GM12878 (cell line): ENCODE measurements at regions not wholly inside any gene's neighbourhood (a gene's known extent, or its start where the extent isn't known, plus 50 kb on each side); places are given as distances from the start of the nearest gene placed in this dataset.

Source experiments
- ATAC-seq: fragments of 200-7000 bp; cut with Tn5 transposase; 3 replicates; pipeline ENCODE4 v1.9.1; 2020; ENCODE audit warnings: mild to moderate bottlenecking, moderate library complexity
- BruUV-seq: library from RNA; stranded (reverse); fragments of 400-500 nt; replicated peaks from 2 replicates; lab custom pipeline; 2021; lab: Mats Ljungman, UMichigan
- CTCF ChIA-PET: fragments of 300-600 bp; sonication (Branson Sonifier 250); formaldehyde crosslinking; extraction: SDS; loops from one replicate; lab custom pipeline; 2021; ENCODE audit warnings: inconsistent platforms; lab: Yijun Ruan, JAX
- POLR2A ChIA-PET: fragments of 350-600 bp; formaldehyde crosslinking; extraction: SDS; loops from one replicate; lab custom pipeline; 2021; ENCODE audit warnings: inconsistent platforms; lab: Charles Lee
- RAD21 ChIA-PET: fragments of 300-600 bp; sonication (Branson Sonifier 250); formaldehyde crosslinking; loops from one replicate; lab custom pipeline; 2023; ENCODE audit warnings: antibody characterized with exemption; ENCODE audit not compliant: unreplicated experiment; lab: Charles Lee
- SMC1A ChIA-PET: fragments of 300-600 bp; sonication (Branson Sonifier 250); formaldehyde crosslinking; loops from one replicate; lab custom pipeline; 2023; ENCODE audit not compliant: unreplicated experiment, uncharacterized antibody; lab: Charles Lee
- DNase-seq: peaks from one replicate; pipeline ENCODE4 v3.0.0-alpha.2; 2011; ENCODE audit warnings: low read depth, low spot score
- FAIRE-seq: peaks from 3 replicates; lab custom pipeline; 2011; peaks lifted over from hg19 to GRCh38; lab: Jason Lieb, UNC
- H2AFZ ChIP-seq: 2 replicates; pipeline ENCODE4 v1.6.0; 2011; ENCODE audit warnings: low read depth, low read length, control low read depth; ENCODE audit not compliant: control insufficient read depth
- H3K27ac ChIP-seq: 2 replicates; pipeline ENCODE4 v1.5.1; 2011; ENCODE audit warnings: control low read depth; ENCODE audit not compliant: control insufficient read depth, insufficient read depth
- H3K27me3 ChIP-seq, 2 experiments: replicated peaks in 1 of 2; 2 replicates each; pipeline versions ENCODE4 v1.6.0 to v1.6.1; 2011; ENCODE audit warnings: low read length in 1 of 2; ENCODE audit not compliant: control insufficient read depth in 2 of 2, insufficient read depth in 2 of 2
- H3K36me3 ChIP-seq, 2 experiments: 2 replicates each; pipeline ENCODE4 v1.5.1; 2011; ENCODE audit warnings: low read length in 1 of 2; ENCODE audit not compliant: control insufficient read depth in 2 of 2, insufficient read depth in 2 of 2
- H3K4me1 ChIP-seq: 2 replicates; pipeline ENCODE4 v1.6.1; 2011; ENCODE audit warnings: mild to moderate bottlenecking, low read length, moderate library complexity, mixed read lengths; ENCODE audit not compliant: control insufficient read depth, insufficient read depth
- H3K4me2 ChIP-seq: 2 replicates; pipeline ENCODE4 v1.6.0; 2011; ENCODE audit warnings: control low read depth; ENCODE audit not compliant: control insufficient read depth, insufficient read depth
- H3K4me3 ChIP-seq: fragments of 200-600 bp; sonication (generic); 2 replicates; pipeline ENCODE4 v1.5.1; 2016
- H3K79me2 ChIP-seq: 2 replicates; pipeline ENCODE4 v1.6.0; 2011; ENCODE audit warnings: low read length; ENCODE audit not compliant: control insufficient read depth, insufficient read depth
- H3K9ac ChIP-seq: 2 replicates; pipeline ENCODE4 v1.8.0; 2011; ENCODE audit warnings: low read length, control low read depth, mixed read lengths; ENCODE audit not compliant: control insufficient read depth, insufficient read depth
- H3K9me3 ChIP-seq: replicated peaks from 3 replicates; pipeline ENCODE4 v1.5.1; 2011; ENCODE audit warnings: mild to moderate bottlenecking, low read length; ENCODE audit not compliant: control insufficient read depth, insufficient read depth
- H4K20me1 ChIP-seq: 2 replicates; pipeline ENCODE4 v1.6.0; 2011; ENCODE audit not compliant: control insufficient read depth, insufficient read depth
- IRF4 ChIP-seq: IDR thresholded peaks from 2 replicates; pipeline ENCODE4 v1.6.1; 2011; ENCODE audit warnings: low read depth, low read length
- POLR2AphosphoS2 ChIP-seq: IDR thresholded peaks from 2 replicates; pipeline ENCODE4 v1.6.1; 2011; ENCODE audit warnings: low read depth, mild to moderate bottlenecking, low read length, improper control_type of control experiment, moderate library complexity
- RUNX3 ChIP-seq: IDR thresholded peaks from 2 replicates; pipeline ENCODE4 v1.6.1; 2012; ENCODE audit warnings: low read length, inconsistent platforms
- SP1 ChIP-seq: IDR thresholded peaks from one replicate; pipeline ENCODE4 v1.6.1; 2011; ENCODE audit warnings: low read depth, low read length
- SREBF2 ChIP-seq: IDR thresholded peaks from 2 replicates; pipeline ENCODE4 v1.6.1; 2012; ENCODE audit warnings: mild to moderate bottlenecking, low read length
- WGBS: methylation state at CpG from one replicate; pipeline ENCODE4 v1.1.6; 2016; ENCODE audit warnings: low lambda C conversion rate; ENCODE audit not compliant: insufficient replicate concordance, insufficient coverage; ENCODE audit errors: missing lambda C conversion rate; 5-methylcytosine and 5-hydroxymethylcytosine counted together
- in situ Hi-C: fragments of 300-500 bp; cut with MboI; formaldehyde crosslinking; loops from 9 replicates; pipeline ENCODE4 v1.14.3; 2018; ENCODE audit warnings: mixed read lengths
- intact Hi-C: fragments of 100-400 bp; cut with micrococcal nuclease; formaldehyde crosslinking; loops from one replicate; pipeline ENCODE4 v1.14.2; 2022; ENCODE audit not compliant: unreplicated experiment
- TF ChIP-seq, protein P1 (sequence below): IDR thresholded peaks from 2 replicates; pipeline ENCODE4 v1.6.1; 2012; ENCODE audit warnings: low read depth, low read length, improper control_type of control experiment
- TF ChIP-seq, protein P2 (sequence below): fragments of 450-650 bp; IDR thresholded peaks from 2 replicates; pipeline ENCODE4 v1.6.1; 2016; ENCODE audit warnings: mild to moderate bottlenecking
- TF ChIP-seq, protein P3 (sequence below): fragments of 450-650 bp; IDR thresholded peaks from 2 replicates; pipeline ENCODE4 v1.6.1; 2017; ENCODE audit warnings: low read depth, mild to moderate bottlenecking, moderate library complexity

DNA sequence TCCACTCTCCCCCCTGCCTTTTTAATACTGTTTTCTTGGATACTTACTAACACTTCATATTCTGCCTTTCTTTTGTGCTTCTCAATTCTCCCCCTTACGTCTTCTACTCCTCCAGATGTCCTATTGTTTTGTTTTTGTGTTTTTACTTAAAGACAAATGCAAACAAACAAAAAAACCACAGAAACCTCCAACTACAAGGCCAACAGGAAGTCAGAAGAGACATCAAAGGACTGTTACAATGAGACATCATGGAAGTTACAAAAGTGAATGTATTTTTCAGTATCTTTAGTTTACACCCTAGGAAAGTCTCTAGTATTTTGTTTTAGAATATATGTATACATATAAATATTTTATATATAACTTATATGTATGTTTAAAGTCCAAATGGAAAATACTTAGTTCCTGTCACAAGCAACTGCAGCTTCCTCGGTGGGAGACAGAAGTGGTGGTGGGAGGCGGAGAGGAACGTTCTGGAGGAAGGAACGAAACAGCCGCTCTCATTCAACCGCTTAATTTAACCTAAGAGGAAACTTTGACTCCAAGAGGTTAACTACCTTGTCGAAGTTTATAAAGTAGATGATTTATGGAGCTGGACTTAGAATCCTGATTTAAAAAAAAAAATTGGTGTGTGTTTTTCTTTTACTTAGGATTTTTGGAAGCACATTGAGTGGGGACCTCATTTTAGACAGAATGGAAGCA lies 168.9 kb upstream of the PDE10A start:
- Histone ChIP-seq H3K9me3 (no peaks in the 10 kb centered on the region), H3K4me3 (no peak overlapping the region), H3K36me3 (no peaks in the 10 kb centered on the region), H3K4me1 (no peaks in the 10 kb centered on the region), H3K27me3 (no peaks in the 10 kb centered on the region; a peak in 1 of 4 replicates), H3K4me2 (no peak overlapping the region), H4K20me1 (no peaks in the 10 kb centered on the region)
- ATAC-seq (no peak), FAIRE-seq (no peak)
- in situ Hi-C loops: no loop called here
- ChIA-PET SMC1A (interaction anchor here (1.1 kb wide), 1 partner anchor 86 kb away, joined by 3 read pairs; no protein-coding TSS in a partner anchor), POLR2A (no interaction called here), CTCF (interaction anchor here (1.0 kb wide), 1 partner anchor 9 kb away, joined by 3 read pairs; no protein-coding TSS in a partner anchor)
- BruUV-seq: no TSS peak
- 54% methylated on average over 8 of the region's 8 CpGs for WGBS
- no peak for TF ChIP-seq IRF4
- no peak for TF ChIP-seq SREBF2
- TF ChIP-seq, protein P1, sequence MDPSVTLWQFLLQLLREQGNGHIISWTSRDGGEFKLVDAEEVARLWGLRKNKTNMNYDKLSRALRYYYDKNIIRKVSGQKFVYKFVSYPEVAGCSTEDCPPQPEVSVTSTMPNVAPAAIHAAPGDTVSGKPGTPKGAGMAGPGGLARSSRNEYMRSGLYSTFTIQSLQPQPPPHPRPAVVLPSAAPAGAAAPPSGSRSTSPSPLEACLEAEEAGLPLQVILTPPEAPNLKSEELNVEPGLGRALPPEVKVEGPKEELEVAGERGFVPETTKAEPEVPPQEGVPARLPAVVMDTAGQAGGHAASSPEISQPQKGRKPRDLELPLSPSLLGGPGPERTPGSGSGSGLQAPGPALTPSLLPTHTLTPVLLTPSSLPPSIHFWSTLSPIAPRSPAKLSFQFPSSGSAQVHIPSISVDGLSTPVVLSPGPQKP: no peak
- TF ChIP-seq, protein P2, sequence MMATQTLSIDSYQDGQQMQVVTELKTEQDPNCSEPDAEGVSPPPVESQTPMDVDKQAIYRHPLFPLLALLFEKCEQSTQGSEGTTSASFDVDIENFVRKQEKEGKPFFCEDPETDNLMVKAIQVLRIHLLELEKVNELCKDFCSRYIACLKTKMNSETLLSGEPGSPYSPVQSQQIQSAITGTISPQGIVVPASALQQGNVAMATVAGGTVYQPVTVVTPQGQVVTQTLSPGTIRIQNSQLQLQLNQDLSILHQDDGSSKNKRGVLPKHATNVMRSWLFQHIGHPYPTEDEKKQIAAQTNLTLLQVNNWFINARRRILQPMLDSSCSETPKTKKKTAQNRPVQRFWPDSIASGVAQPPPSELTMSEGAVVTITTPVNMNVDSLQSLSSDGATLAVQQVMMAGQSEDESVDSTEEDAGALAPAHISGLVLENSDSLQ: no peak
- TF ChIP-seq RUNX3: 0 out of 2 replicates have a peak, but pooled peaks have one; percentile 11
- TF ChIP-seq POLR2AphosphoS2: no peak
- no peak for TF ChIP-seq SP1
- TF ChIP-seq, protein P3, sequence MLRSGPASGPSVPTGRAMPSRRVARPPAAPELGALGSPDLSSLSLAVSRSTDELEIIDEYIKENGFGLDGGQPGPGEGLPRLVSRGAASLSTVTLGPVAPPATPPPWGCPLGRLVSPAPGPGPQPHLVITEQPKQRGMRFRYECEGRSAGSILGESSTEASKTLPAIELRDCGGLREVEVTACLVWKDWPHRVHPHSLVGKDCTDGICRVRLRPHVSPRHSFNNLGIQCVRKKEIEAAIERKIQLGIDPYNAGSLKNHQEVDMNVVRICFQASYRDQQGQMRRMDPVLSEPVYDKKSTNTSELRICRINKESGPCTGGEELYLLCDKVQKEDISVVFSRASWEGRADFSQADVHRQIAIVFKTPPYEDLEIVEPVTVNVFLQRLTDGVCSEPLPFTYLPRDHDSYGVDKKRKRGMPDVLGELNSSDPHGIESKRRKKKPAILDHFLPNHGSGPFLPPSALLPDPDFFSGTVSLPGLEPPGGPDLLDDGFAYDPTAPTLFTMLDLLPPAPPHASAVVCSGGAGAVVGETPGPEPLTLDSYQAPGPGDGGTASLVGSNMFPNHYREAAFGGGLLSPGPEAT: no peak
- TF ChIP-seq, all 136 proteins: peak for 1
- no peak for DNase-seq
- intact Hi-C loops: no loop called here
- H3K27ac ChIP-seq: no peak overlapping the region
- RAD21 ChIA-PET: no interaction called here
- no peak overlapping the region for H2AFZ ChIP-seq
- H3K9ac ChIP-seq: no peak overlapping the region
- H3K79me2 ChIP-seq: no peaks in the 10 kb centered on the region
